NCI-H226 (cell line): ENCODE measurements at regions not wholly inside any gene's neighbourhood (a gene's known extent, or its start where the extent isn't known, plus 50 kb on each side); places are given as distances from the start of the nearest gene placed in this dataset.
"Not testable (repeated sequence)": the region's sequence is repeated elsewhere in the genome, so short reads cannot be mapped to it uniquely, and the experiment has no call there.

Experiments
- DNase-seq: peaks from one replicate; pipeline ENCODE4 v3.0.0-alpha.2; 2015

DNA sequence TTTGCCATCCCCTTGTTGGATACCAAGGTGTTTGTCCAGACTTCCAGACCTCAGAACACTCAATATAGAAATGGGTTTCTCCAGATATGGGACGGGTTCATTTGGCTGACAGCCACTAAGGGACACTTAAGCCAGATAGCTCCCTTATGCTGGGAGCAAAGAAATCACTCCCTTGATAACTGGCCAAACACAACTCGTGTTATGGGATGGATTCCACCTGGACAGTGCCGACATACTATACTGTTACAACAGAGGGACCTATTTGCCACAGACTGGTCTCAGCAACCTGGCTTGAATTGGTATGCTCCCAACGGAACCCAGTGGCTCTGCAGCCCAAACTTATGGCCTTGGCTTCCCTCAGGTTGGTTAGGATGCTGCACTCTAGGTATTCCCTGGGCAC is 114.0 kb upstream of the PLCL2 start:
- DNase-seq: no peak

DNA sequence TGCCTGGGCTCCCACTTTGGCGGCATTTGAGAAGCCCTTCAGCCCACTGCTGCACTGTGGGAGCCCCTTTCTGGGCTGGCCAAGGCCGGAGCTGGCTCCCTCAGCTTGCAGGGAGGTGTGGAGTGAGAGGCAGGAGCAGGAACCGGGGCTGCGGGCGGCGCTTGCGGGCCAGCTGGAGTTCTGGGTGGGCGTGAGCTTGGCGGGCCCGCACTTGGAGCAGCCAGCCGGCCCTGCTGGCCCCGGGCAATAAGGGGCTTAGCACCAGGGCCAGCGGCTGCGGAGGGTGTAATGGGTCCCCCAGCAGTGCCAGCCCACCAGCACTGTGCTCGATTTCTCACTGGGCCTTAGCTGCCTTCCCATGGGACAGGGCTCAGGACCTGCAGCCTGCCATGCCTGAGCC is 111.2 kb upstream of the PLCL2 start:
- DNase-seq: not testable (repeated sequence)

DNA sequence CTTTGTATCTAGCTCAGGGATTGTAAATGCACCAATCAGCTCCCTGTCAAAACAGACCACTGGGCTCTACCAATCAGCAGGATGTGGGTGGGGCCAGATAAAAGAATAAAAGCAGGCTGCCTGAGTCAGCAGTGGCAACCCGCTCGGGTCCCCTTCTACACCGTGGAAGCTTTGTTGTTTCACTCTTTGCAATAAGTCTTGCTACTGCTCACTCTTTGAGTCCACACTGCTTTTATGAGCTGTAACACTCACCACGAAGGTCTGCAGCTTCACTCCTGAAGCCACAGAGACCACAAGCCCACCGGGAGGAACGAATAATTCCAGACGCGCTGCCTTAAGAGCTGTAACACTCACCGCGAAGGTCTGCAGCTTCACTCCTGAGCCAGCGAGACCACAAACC is 110.2 kb upstream of the PLCL2 start:
- DNase-seq: not testable (repeated sequence)

DNA sequence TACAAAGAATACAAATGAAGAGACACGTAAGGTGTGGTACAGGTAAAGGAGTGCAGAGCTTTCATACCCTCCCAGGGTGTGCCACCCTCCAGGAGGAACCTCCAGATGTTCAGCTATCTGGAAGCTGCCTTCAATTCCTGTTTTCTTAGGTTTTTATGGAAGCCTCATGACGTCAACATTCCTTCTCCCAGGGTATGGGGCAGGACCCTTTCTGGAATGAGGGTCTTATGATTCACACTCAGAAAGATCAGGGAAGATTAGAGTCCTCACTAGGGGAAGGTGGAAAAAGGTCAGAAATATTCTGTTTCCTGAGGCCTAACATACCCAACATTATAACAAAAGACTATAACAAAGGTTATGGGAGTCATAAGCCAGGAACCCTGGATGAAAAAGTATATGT is 99.8 kb upstream of the PLCL2 start:
- DNase-seq: no peak

DNA sequence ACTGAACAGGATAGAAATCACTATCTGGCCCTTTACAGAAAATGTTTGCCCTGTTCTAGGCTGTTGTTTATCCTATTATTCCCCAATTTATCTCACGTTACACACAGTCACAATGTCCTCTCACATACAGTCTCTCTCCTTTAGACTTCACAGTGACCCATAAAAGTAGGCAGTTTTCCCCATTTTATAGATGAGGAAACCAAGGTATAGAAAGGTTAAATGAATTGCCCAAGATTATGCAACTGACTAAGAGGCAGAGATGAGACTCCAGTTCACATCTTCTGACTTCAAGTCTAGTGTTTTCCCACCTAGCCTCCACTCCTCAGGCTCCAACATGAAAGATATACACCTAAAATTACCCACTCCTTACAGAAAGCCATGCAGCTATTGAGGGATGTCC is 99.3 kb upstream of the PLCL2 start:
- no peak for DNase-seq

DNA sequence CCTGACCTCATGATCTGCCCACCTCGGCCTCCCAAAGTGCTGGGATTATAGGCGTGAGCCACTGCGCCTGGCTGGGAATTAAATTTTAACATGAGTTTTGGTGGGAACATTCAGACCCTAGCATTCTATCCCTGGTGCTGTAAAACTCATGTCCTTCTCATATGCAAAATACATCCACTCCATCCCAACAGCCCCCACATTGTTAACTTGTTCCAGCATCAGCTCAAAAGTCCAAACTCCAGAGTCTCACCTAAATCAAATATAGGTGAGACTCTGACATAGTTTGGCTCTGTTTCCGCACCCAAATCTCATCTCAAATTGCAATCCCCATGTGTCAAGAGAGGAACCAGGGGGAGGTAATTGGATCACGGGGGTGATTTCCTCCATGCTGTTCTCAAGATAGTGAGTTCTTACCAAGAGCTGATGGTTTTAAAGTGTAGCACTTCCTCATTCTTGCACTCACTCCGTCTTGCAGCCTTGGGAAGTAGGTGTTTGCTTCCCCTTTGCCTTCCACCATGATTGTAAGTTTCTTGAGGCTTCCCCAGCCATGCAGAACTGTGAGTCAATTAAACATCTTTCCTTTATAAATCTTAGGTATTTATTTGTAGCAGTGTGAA is 96.2 kb upstream of the PLCL2 start:
- no peak for DNase-seq

DNA sequence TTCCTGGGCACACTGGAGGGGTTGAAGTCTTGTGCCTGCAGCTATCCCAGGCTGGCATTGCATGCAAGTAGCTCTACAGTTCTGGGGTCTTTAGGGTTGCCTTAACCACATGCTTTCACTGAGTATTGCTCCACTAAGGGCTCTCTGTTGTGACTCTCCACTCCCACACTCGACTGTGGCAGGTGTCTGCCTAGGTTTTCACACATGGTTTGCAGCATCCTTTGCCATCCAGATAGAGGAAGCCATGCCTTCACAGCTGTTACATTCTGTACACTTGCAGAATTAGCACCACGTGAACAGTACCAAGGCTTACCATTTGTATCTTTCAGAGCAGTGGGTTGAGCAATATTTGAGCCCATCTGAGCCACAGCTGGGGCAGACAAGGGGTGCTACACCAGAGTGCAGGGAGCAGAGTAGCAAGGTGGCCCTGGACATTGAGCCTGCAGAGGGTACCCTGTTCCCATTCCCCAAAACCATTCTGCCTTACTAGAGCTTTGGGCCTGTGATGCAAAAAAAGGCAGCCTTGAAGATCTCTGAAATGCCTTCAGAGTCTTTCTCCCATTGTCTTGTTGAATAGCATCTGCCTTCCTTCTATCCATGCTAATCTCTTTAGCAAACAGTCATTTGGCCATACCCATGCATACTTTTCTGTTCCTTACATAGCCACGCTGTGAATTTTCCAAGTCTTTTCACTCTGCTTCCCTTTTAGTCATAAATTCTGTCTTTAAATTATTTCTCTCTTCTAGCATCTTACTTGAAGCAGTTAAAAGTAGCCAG is 95.2 kb upstream of the PLCL2 start:
- no peak for DNase-seq

DNA sequence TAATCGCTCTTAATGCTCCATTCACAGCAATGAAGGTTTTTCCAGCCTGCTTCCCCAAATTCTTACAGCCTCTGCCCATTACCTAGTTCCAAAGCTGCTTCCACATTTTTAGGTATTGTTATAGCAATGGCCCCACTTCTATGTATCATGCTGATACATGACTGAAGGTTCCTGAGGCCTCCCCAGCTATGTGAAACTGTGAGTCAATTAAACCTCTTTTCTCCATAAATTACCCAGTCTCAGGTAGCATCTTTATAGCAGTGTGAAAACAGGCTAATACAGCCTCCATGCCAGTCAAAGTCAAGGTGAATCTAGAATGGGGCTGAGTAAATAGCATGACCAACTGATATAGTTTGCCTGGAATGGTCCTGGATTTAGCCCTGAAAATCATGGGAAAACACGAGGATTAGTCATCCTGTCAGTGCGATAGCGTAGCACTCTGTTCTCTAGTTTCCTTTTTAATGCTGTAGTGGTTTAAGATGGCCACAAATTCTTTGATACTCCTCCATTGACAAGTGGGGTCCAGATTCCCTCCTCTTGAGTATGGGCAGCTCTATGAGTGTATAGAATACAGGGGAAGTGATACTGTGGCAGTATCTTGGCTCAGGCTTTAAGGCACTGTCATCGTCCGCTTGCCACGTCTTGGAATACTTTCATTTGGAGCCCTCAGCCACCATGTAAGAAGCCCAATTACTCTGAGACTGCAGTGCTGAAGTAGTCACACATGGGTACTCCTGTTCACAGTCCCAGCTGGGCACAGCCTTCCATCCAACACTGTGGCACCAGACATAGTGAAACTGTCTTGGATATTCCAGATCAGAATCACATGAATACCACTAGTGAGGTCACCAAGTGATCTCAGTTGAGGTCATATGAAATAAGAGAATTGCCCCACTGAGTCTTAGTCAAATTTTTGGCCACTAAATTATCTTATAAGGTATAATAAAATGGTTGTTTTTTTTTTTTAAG is 94.0 kb upstream of the PLCL2 start:
- peak; percentile 25 for DNase-seq

DNA sequence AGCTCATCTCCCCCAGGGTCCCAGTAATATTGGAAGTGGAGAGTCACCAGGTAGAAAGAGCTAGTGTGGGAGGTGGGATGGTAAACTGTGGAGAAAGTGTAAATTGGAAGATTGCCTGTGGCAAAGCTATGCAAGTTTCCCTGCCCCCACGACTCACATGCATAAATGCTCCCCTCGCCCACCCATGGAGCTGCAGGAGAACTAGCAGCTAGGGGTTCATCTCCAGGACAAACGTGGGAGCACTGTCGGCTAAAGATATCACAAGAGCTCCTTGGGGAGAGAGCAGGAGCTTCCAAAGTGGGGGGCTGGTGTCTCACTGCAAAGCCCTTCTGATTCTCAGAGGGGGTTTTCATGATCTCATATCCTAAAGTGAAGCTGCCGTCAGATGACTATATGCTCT is 91.4 kb upstream of the PLCL2 start:
- no peak for DNase-seq

DNA sequence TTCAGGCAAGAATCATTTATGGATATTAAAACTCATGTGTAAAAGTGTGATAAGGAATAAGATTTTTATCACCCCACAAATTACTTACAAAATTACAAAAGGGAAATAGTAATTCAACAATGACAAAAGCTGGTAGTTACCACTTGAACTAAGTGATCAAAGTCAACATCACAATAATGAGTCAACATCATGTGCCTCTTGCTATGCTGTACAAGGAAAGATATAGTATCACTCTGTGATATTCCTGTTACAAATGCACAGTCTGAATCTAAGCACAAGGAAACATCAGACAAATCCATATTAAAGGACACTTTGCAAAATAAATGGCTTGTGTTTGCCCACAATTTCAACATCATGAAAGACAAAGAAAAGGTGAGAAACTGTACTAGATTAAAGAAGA is 90.5 kb upstream of the PLCL2 start:
- DNase-seq: no peak

DNA sequence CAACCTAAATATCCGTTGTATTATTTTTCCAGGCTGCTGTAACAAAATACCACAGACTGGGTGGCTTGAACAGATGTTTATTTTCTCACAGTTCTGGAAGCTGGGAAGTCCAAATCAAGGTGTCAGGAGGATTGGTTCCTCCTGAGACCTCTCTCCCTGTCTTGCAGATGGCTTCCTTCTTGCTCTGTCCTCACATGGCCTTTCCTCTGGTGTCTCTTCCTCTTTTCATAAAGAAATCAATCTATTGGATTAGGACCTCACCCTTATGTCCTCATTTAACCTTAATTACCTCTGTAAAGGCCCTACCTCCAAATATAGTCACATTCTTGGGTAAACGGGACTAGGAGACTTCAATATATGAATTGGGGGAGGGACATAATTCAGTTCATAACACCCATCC is 89.2 kb upstream of the PLCL2 start:
- DNase-seq: no peak

DNA sequence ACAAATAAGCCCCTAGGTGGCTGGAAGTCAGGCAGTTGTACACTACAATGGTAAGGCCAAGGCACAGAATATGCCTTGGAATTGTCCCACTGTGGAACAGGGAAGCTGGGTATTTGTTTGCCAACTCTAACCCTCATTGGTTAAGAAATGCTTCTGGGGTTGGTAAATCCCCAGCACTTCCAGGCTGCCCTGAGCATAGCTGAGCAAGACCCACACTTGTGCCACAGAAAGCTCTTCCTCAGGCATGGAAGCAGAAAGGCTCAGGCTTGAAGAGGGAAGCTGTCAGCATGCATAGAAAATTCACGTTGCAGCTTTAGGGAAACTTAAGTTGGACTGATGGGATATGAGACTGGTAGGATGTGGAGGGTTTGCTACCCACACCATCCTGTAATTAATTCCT is 86.9 kb upstream of the PLCL2 start:
- DNase-seq: no peak

DNA sequence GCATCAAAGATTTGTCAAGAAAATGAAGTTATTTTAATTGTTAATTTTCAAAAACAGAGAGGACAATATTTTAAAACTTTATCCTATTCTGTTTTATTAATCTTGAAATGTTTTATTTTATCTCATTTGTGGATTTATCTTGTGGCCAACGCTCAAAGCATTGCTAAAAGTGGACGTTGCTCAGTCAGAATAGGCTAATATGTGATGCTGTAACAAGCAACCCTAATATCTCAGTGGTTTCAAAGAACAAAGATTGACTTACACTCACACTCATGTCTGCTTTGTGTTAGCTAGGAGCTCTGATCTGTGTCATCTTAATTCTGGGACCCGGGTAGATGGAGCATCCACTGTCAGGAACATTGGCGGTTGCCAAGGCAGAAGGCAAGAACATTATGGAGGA is 86.0 kb upstream of the PLCL2 start:
- DNase-seq: no peak

DNA sequence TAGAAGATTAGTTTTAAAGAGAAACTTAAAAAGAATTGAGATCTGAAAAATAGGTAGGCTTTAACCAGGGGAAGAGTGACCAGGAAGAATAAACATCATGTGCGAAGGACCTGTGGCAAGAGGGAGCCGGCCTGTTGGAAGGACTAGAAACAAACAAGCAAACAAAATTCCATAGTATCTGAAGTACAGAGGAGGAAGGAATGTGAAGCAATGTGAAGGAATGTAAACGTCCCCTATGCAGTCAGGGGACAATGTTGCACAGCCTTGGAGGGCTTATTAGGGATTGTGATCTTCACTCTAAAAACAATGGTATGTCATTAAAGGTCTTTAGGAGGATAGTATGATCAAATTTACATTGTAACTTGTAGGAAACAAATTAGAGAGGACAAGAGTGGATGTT is 84.4 kb upstream of the PLCL2 start:
- DNase-seq: no peak

DNA sequence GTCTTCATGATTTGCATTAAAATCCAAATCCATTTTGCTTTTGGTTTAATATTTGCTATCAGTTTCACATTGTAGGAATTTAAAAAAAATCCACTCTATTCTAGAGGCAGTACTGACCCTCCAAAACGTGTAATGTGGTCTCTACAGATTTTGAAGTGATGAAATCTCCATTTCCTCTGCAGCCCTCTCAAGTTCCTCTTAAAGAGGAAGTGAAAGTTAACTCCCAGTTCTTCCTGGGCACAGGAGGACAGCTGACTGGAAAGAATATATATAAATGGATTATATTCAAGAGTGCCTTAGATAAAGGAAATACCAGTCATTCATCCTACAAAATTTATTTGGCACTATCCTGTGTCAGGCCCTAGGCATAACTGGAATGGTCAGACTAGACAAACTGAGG is 83.5 kb upstream of the PLCL2 start:
- peak; percentile 13 for DNase-seq

DNA sequence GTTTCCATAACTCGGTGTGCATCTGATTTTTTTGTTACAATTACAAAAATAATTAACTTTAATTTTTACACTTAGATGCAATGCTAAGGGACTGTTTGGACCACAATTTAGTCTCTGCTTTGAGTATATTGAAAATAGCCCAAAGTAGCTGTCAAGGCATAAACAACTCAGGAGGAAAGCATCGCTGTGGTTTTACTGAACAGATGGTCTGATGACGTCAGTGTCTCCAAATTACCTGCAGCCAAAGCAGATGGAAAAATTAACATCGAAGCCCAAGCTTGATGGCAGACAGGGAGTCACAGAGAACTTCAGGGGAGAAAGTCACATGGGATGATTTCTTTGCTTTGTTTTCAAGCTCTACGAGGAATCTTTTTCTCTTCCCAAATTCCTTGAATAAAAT is 83.1 kb upstream of the PLCL2 start:
- DNase-seq: peak; percentile 16

DNA sequence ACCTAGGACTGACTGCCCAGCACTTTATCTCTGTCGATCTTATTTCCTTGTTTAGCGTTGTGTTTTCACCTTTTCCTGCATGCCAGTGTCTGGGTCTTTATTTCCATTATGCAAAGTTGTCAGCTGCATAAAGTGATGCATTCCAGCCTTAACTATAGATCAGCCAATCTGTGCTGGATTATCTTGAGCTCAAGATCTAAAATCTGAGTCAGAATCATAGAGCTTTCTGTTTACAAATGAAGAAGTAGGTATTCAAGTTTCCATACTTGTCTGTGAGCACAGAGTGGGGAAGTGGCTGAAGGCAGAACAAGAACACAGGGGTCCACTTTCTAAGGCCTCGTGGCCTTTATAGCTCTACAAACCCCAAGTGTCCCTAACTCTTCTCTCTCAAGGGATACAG is 82.4 kb upstream of the PLCL2 start:
- no peak for DNase-seq

DNA sequence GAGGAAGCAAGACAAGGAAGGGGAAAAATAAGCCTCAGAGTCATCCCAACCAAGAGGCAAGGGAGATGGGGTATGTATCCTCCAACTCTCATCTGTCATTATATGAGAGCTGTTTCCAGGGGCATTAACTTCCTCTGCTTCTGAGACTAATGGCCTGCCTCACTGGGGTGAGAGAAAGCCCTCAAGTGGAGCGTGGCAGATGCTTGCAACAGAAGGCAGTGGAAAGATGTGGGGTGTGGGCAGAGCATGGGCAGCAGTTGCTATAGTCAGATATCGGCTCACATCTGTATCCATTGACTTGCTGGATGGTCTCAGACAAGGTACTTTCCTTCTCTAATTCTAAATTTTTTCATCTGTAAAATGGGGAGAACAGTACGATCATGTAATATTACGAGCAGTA is 81.7 kb upstream of the PLCL2 start:
- DNase-seq: no peak

DNA sequence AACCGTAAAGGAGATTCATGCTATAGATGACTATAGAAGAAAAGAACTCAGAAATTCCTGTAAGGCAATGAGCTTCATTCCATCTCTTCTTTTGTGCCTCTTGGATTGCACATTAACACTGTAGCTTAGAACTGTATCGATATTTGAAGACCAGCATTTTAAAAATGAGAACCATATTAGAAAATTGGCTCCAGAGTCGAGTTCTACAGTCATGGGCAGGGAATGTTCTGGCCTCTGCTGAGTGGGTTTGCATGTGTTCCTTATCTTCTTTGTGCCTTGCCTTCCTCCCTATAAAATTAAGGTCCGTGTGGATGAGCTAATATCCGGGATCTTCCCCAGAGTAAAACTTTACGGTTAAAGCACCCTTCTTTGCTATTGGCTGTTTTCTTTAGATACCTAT is 77.4 kb upstream of the PLCL2 start:
- peak; percentile 82 for DNase-seq

DNA sequence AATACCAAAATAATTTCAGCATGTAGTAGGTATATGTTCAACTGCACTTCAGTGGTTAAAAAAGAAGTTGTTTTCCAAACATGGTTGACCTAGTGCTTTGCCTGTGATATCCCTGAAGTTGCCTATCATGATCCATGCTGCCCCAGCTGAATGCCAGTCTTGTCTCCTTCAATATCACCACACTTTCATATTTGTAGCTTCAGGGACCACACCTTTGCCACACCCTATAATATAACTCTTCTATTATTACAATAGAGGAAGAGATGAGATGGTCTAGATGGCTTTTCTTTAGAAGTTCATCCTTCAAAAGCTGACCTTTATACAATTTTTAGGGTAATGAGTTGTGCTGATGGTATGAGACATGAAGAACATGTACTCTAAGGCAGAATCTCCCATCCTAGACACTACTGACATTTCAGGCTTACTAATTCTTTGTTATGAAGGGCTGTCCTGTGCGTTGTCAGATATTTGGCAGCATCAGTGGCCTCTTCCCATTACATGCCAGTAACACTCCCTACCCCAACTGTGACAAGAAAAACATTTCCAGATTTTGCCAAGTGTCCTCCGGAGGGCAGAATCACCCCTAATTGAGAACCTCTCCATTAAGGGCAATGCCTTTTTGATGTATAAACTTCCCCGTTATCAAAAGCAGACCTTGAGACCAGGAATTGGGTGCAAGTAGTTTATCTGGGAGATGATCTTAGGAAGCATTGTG is 76.2 kb upstream of the PLCL2 start:
- DNase-seq: no peak

DNA sequence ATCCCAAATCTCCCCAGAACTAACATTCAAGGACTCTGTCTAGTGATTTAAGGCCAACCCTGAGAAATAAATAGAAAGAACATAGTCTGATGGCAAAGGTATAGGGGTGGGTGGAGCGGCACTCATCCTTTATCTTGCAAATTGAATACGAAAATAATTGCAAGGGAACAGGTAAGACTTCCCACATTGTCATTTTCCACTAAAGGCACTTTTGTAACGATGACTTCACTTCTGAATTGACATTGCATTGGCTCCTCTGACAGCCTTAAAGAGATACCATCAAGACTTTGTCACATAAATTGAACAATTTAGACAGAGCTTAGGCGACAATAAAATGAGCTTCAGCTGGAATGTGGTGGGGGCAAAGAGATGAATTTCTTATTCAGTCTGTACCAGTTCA is 75.3 kb upstream of the PLCL2 start:
- DNase-seq: no peak

DNA sequence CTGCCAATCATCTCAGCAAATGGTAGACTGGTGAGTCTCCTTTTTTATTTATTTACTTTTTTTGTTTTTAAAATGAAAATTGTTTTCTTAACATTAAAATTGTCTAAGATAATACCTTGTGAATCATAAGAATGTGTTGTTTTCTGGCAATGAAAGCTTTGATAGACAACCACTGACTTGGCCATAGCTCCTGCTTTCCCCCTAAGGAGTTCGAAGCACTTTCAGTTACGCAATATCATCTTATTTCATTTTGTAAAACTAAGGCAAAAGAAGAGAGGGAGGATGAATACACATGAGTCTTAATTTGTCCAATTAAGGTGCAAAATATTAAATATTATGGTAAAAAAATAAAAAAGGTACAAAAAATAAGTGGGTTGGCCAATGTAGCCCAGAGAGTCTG is 74.8 kb upstream of the PLCL2 start:
- DNase-seq: no peak
